Smooth muscle cell (in vitro differentiated cells): ENCODE measurements at regions not wholly inside any gene's neighbourhood (a gene's known extent, or its start where the extent isn't known, plus 50 kb on each side); places are given as distances from the start of the nearest gene placed in this dataset.

Source experiments
- DNase-seq: peaks from one replicate; lab custom pipeline; 2025; ENCODE audit not compliant: unreplicated experiment; lab: John Stamatoyannopoulos, UW
- H2AFZ ChIP-seq: fragments of 200-600 bp; sonication (generic); 2 replicates; pipeline ENCODE4 v1.6.0; 2016; ENCODE audit warnings: antibody characterized with exemption, low read depth, mild to moderate bottlenecking
- H3F3A ChIP-seq: fragments of 200-600 bp; sonication (generic); 2 replicates; pipeline ENCODE4 v1.6.0; 2017; ENCODE audit warnings: antibody characterized with exemption, low read depth
- H3K27ac ChIP-seq: fragments of 200-600 bp; sonication (generic); 2 replicates; pipeline ENCODE4 v1.5.1; 2016; ENCODE audit warnings: low read depth, mild to moderate bottlenecking
- H3K27me3 ChIP-seq: fragments of 200-600 bp; sonication (generic); 2 replicates; pipeline ENCODE4 v1.6.1; 2016; ENCODE audit warnings: low read depth, mild to moderate bottlenecking
- H3K36me3 ChIP-seq: fragments of 200-600 bp; sonication (generic); 2 replicates; pipeline ENCODE4 v1.5.1; 2016; ENCODE audit warnings: low read depth
- H3K4me1 ChIP-seq: fragments of 200-600 bp; sonication (generic); 2 replicates; pipeline ENCODE4 v1.5.1; 2016; ENCODE audit warnings: low read depth
- H3K4me2 ChIP-seq: fragments of 200-600 bp; sonication (generic); 2 replicates; pipeline ENCODE4 v1.6.0; 2016; ENCODE audit warnings: mild to moderate bottlenecking
- H3K4me3 ChIP-seq: fragments of 200-600 bp; sonication (generic); 2 replicates; pipeline ENCODE4 v1.5.1; 2016; ENCODE audit warnings: mild to moderate bottlenecking
- H3K79me2 ChIP-seq: fragments of 200-600 bp; sonication (generic); 2 replicates; pipeline ENCODE4 v1.6.0; 2016; ENCODE audit warnings: low read depth, mild to moderate bottlenecking
- H3K9ac ChIP-seq: fragments of 200-600 bp; sonication (generic); 2 replicates; pipeline ENCODE4 v1.6.0; 2016; ENCODE audit warnings: low read depth
- H3K9me3 ChIP-seq: fragments of 200-600 bp; sonication (generic); replicated peaks from 2 replicates; pipeline ENCODE4 v1.5.1; 2016; ENCODE audit warnings: low read depth
- H4K20me1 ChIP-seq: fragments of 200-600 bp; sonication (generic); 2 replicates; pipeline ENCODE4 v1.6.0; 2016; ENCODE audit warnings: low read depth
- CTCF ChIP-seq: fragments of 200-600 bp; sonication (generic); IDR thresholded peaks from 2 replicates; pipeline ENCODE4 v1.5.1; 2017; ENCODE audit warnings: borderline replicate concordance, mild to moderate bottlenecking, antibody characterized with exemption; ENCODE audit not compliant: insufficient read depth, poor library complexity, severe bottlenecking
- WGBS: methylation state at CpG from one replicate; pipeline ENCODE4 v1.1.7; 2016; ENCODE audit warnings: low lambda C conversion rate; 5-methylcytosine and 5-hydroxymethylcytosine counted together

DNA sequence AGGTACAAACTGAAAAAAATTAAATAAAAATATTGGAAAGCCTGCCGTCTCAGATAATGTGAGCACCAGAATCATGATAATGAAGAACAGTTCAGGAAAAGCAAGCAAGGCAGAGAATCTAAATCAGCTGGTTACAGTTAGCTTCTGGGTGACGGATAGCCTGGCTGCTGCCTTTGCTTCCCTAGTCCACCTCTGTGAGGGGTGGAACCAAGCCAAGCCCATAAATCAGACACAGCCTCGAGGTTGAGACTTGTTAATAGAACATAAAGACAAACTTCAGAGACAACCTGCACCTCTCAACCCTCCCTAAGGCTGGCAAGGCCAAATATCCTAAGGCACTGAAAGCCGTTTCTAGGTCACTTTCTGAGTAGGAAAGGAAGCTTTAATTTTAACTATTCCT is 334.7 kb upstream of the SLC39A10 start:
- no peaks in the 10 kb centered on the region for H3K9me3 ChIP-seq
- 50% methylated on average over 4 of the region's 4 CpGs for WGBS
- no peaks in the 10 kb centered on the region for H3F3A ChIP-seq
- no peaks in the 10 kb centered on the region for H3K4me1 ChIP-seq
- no peak overlapping the region for H3K4me2 ChIP-seq
- no peak for TF ChIP-seq CTCF
- H3K27ac ChIP-seq = no peak overlapping the region
- no peaks in the 10 kb centered on the region for H3K36me3 ChIP-seq
- no peak overlapping the region for H3K9ac ChIP-seq
- no peak for DNase-seq
- no peaks in the 10 kb centered on the region for H3K79me2 ChIP-seq
- H4K20me1 ChIP-seq = no peaks in the 10 kb centered on the region
- no peak overlapping the region for H3K4me3 ChIP-seq
- no peak overlapping the region for H2AFZ ChIP-seq
- no peaks in the 10 kb centered on the region for H3K27me3 ChIP-seq

- Histone ChIP-seq H3K27ac (no peak overlapping the region), H3K9me3 (no peaks in the 10 kb centered on the region), H3K27me3 (no peaks in the 10 kb centered on the region), H3K4me1 (no peaks in the 10 kb centered on the region), H3K36me3 (no peaks in the 10 kb centered on the region), H3K4me2 (no peak overlapping the region), H3K4me3 (no peak overlapping the region), H2AFZ (no peak overlapping the region), H4K20me1 (no peaks in the 10 kb centered on the region), H3F3A (no peaks in the 10 kb centered on the region), H3K79me2 (no peaks in the 10 kb centered on the region), H3K9ac (no peak overlapping the region)
- DNase-seq = no peak
- 93% methylated on average over 1 of the region's 1 CpG for WGBS
- TF ChIP-seq CTCF = no peak
Observed at GRCh38 chr2:195320413-195320973, 336.5 kb upstream of the SLC39A10 start.

DNA sequence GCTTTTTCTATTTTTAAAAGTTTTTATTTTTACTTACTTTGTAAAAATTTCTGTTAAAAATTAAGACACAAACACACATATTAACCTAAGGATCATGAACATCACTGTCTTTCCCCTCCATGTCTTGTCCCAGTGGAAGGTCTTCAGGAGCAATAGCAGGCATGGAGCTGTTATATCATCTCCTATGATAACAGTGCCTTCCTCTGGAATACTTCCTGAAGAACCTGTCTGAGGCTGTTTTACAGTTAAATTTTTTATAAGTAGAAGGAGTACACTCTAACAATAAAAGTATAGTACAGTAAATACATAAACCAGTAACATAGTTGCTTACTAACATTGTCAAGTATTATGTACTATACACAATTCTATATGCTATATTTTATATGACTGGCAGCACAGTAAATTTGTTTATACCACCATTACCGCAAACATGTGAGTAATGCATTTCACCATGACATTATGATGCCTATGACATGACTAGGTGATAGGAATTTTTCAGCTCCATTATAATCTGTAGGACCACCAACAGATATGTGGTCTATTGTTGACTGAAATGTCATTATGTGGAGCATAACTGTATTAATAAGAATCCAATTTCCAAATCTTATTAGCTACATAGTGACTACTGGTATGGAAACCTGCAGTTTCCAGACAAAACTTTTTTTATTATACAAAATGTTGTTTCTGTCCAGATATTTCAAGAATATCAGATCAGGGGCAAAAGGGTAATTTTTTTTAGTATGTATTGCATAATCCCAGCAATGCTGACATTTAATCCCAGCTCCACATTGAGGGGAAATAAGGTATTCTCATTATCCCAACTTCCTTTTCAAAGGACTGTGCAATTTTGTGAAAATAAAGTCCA is 337.2 kb upstream of the SLC39A10 start:
- H2AFZ ChIP-seq = no peak overlapping the region
- H3K4me2 ChIP-seq = no peak overlapping the region
- no peak overlapping the region for H3K4me3 ChIP-seq
- H4K20me1 ChIP-seq = no peaks in the 10 kb centered on the region
- no peaks in the 10 kb centered on the region for H3F3A ChIP-seq
- H3K79me2 ChIP-seq = no peaks in the 10 kb centered on the region
- H3K9me3 ChIP-seq = no peaks in the 10 kb centered on the region
- H3K36me3 ChIP-seq = no peaks in the 10 kb centered on the region
- no peaks in the 10 kb centered on the region for H3K27me3 ChIP-seq
- H3K27ac ChIP-seq = no peak overlapping the region
- H3K4me1 ChIP-seq = no peaks in the 10 kb centered on the region
- DNase-seq = no peak
- WGBS = 0% methylated on average over 1 of the region's 1 CpG
- H3K9ac ChIP-seq = no peak overlapping the region
- no peak for TF ChIP-seq CTCF

GRCh38 chr2:195319112-195319460 is 337.9 kb upstream of the SLC39A10 start:
- H3K4me2 ChIP-seq = no peak overlapping the region
- H3K4me1 ChIP-seq = no peaks in the 10 kb centered on the region
- H3K9me3 ChIP-seq = no peaks in the 10 kb centered on the region
- no peak for DNase-seq
- no peak overlapping the region for H2AFZ ChIP-seq
- H3K27me3 ChIP-seq = no peaks in the 10 kb centered on the region
- no peak overlapping the region for H3K27ac ChIP-seq
- H3K9ac ChIP-seq = no peak overlapping the region
- H3K36me3 ChIP-seq = no peaks in the 10 kb centered on the region
- TF ChIP-seq CTCF = no peak
- WGBS = 28% methylated on average over 3 of the region's 3 CpGs
- H3K79me2 ChIP-seq = no peaks in the 10 kb centered on the region
- H3K4me3 ChIP-seq = no peak overlapping the region
- H4K20me1 ChIP-seq = no peaks in the 10 kb centered on the region
- H3F3A ChIP-seq = no peaks in the 10 kb centered on the region
